ENCODE measurements at regions not wholly inside any gene's neighbourhood (a gene's known extent, or its start where the extent isn't known, plus 50 kb on each side); places are given as distances from the start of the nearest gene placed in this dataset.

DNA sequence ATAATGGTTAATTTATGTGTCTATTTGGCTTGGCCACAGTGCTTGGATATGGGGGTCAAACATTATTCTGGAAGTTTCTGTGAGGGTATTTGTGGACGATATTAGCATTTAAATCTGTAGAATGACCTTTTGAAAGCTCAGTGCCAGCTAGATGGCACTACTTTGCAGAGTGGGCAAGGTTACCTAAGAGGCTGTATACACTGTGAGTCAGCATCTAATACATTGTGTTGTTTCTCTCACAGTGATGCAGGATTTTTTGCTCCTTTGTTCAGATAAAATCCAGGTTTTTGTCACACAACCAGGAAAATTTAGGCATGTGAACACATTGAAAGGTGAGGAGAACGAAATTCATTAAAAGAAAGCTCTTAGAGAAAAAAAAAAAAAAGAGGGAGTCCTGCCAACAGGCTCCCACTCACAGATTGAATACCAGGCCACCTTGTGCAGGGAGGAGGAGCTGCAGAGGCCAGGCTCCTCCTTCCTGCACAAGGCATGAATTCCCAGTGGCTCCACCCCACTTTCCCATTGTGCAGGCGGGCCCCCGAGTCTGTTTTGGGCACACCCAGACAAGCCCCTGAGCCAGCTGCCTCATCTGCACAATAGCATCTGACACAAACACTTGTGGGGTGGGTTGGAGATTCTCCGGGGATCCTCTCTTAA is 551.0 kb upstream of the ATXN8OS start:
- TF ChIP-seq, protein P1, sequence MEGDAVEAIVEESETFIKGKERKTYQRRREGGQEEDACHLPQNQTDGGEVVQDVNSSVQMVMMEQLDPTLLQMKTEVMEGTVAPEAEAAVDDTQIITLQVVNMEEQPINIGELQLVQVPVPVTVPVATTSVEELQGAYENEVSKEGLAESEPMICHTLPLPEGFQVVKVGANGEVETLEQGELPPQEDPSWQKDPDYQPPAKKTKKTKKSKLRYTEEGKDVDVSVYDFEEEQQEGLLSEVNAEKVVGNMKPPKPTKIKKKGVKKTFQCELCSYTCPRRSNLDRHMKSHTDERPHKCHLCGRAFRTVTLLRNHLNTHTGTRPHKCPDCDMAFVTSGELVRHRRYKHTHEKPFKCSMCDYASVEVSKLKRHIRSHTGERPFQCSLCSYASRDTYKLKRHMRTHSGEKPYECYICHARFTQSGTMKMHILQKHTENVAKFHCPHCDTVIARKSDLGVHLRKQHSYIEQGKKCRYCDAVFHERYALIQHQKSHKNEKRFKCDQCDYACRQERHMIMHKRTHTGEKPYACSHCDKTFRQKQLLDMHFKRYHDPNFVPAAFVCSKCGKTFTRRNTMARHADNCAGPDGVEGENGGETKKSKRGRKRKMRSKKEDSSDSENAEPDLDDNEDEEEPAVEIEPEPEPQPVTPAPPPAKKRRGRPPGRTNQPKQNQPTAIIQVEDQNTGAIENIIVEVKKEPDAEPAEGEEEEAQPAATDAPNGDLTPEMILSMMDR (optimal IDR thresholded peaks at IDR 0.05 in 1 of 3, IDR thresholded peaks at IDR 0.05 in 1 of 3, conservative IDR thresholded peaks at IDR 0.05 in 1 of 3; ENCODE audit: extremely low read depth in 1 of 3, insufficient read depth in 2 of 3, low read length in 3 of 3), result no peak
- no peak for TF ChIP-seq EZH2 (IDR thresholded peaks at IDR 0.05; ENCODE audit: low read length)

Data from keratinocyte (primary cell).